Muscle of arm (tissue), 1 donor: ENCODE measurements at regions not wholly inside any gene's neighbourhood (a gene's known extent, or its start where the extent isn't known, plus 50 kb on each side); places are given as distances from the start of the nearest gene placed in this dataset.

Source experiments
- DNase-seq: peaks from one replicate; pipeline ENCODE4 v3.0.0-alpha.2; 2013

DNA sequence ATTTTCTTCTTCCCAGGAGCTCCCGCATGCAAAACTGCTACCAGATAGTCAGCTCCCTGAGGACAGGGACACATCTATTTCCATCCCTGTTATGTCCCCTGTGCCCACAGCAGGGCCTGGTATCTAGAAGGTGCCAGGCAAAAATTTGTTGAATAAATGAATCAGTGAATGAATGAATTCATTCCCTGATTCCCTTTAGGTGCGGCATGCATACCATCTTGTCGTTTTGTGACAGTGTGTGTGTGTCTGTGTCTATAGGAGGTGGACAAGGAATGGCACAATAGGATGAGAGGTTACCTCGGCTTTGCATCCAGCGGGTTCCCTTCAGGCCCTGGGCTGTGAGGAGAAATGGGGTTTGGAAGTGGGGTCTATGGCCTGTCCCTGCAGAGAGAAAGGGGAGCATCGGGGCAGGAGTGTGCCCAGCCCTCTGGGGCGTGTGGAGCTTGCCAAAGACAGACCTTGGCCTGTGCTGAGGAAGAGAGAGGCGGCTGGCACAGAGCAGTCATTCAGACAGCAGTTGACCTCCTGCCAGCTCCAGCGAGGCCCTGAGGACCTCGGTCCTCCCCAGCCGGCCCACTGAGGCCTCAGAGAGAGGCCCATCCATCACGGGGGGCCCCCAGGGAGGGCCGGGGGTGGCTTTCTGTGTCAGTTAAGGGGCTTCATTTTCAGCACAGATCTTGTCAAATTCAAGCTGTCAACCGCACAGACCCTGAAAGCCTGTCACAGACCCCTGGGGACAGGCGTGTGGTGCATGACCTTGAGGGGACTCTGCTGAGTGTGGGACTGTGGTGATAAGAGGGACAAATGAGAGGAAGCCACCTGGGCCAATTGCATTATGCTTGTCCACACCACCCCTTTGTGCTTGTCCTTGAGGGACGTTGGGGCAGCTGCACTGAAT lies 125.9 kb upstream of the CXCR4 start:
- no peak for DNase-seq

DNA sequence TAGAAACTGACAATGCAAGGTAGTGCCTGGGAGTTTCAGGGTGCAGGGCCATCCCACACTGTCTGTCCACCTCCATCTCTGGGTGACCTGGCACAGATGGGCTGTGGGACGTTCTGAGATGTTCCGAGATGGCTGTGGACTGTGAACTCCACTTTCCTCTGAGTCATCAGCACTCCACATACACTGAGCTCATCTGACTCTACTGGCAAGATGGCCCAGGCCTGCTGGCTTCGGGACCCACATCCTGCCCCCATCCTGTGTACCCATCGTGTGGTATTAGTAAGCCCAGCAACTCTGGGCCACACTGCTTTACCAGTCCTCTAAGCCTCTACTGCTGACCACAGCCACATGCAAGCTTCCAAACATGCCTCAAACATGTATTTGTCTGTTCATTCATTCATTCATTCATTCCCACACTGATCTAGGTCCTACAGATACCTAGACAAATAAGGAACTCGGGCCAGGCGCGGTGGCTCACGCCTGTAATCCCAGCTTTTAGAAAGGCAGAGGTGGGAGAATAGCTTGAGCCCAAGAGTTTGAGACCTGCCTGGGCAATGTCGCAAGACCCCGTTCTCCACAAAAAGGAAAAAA lies 124.8 kb upstream of the CXCR4 start:
- no peak for DNase-seq

DNA sequence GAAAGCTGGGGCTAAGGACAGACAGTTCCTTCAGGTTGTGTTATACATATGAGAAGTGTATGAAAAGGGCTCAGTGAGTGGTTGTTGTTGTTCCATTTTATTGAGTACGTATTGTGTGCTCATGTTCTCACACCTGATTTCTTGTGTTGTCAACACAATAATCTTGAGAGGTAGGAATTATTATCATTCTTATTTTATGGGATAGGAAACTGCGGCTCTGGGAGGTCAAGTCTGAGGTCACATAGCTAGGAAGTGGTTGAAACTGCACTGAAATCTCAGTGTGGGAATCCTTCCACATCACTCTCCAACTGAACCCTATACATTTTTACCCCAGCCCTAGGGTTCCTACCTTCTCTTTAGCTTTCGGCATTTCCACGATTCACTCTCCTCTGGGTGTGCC lies 124.2 kb upstream of the CXCR4 start:
- no peak for DNase-seq

DNA sequence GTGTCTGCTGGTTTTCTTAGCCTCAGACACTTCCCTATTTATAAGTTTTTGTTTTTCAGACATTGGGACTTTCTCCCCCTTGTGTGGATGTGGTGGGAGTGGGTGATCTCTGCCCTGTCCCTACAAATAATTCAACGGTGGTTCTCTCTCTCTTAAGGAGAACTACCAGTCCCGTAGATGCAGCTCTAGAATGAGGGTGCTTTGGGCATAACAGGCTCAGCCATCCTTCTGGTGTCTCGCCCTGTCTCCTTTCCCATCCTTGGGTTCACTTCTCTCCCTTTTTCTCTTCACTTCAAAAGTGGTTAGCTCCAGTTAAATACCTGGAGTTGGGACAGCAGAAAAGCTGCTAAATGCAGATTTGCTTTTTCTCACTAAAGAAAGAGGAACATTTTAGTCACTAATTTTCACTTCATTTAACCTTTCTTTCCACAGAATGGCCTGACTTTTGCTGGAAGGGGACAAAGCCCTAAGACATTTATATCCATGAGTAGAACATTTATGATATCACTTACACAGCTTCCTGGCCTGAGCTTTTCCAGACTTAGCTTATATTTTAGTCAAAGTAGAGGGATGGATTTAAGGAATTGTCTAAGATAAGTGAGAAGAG lies 121.2 kb upstream of the CXCR4 start:
- DNase-seq = no peak

DNA sequence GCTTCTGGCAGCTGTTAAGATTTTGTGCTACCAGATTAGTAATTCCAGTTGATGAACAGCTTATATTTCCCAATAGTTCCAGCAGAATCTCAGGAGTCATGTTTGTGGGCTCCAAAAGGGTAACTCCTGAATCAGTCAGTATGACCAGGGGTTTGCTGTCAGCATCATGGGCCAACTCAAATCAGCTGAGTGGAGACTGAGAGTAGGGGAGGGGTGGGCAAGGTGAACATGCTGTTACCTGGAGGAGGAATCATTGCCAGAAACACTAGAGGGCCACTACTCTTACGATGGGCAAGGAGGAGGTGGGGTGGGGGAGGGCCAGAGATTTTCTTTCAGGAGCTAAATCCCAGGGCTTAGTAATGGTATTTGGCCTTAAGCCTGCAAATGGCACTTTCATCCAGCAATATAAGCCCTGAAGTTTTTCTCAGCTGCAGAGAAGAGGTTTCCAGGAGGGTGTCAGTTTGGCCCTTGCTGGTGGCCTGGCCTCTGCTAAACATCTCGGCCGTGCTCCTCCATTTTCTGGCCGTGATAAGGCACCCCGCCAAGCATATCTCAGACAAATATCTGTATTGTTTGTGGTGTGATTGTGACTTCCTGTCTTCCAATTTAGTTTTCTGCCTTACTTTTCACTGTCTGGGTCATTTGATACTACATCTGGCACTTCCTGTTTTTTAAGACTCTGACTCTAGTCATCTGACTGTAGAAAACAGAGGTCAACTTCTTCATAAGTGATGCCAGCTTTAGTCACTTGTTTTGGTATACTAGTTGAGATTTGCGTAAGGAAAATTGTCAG lies 120.5 kb upstream of the CXCR4 start:
- no peak for DNase-seq

DNA sequence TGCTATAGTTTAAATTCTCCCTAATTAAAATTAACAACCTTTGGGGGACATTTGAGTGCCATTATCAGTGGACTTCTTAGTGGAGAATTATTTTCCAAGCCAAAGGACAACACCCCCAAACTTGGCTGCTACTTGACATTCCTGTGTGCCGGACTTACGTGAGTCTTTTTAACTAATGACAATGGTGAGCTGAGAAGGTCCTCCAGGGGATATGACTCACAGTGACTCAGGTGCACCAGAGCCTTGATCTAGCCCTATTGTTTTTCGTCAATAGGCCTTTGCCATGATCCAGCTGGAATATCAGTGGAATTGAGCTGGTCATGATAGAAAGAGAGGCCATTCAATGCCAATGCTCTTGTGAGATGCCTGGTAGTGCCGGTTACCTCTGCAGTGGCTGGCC lies 118.1 kb upstream of the CXCR4 start:
- no peak for DNase-seq

DNA sequence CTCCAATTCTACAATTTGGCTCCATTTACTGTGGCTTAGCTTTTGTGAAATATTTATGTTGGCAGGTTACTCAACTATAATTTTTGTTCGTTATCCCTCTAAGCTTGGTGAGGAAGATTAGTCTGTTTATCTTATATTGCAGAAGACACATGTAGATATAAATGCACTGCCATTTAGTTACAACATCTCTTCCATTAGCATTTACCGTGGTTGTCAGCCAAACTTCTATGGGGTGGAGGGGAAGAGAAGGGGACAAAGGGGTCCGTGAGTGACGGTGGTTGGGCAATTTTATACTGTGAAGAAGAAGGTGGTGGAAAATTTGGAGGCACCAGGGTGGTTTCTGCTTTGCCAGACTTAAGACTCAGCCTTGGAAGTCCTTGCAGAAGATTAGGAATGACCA lies 117.6 kb upstream of the CXCR4 start:
- DNase-seq = no peak

DNA sequence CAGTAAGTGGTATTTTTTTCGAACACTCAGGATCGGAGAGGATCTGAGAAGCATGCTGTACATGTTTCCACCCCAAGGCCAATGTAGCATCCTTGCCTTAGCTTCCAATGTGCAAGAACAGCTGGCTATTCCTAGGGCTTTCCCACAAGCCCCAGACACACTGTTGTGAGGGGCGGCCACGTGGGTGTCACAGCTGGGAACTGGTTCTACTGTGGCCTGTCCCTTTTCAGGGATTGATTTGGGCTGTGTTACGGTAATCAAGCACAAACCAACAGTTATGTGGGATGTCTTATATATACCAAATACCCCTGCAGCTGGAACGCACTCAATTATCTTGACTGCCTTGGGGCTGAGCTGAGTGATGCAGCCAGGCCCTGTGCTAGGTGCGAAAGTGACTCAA lies 116.3 kb upstream of the CXCR4 start:
- DNase-seq = no peak

DNA sequence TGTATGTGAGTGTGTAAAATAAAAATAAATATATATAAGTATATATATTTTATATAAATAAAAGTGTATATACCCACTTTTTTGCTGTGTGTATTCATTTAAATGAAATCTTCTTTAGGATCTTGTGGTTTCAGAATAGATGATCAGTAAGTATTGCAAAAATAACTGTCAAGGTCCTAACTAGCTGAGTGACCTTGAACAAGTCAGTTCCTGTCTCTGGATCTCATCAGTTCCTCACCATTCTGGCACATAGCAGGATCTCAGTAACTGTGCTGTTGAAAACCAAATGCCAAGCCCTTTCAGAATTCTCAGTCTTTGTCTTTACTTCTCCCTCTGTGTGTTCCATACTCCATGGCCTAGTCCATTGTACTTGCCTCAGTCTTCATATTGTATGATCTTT lies 115.3 kb upstream of the CXCR4 start:
- no peak for DNase-seq

DNA sequence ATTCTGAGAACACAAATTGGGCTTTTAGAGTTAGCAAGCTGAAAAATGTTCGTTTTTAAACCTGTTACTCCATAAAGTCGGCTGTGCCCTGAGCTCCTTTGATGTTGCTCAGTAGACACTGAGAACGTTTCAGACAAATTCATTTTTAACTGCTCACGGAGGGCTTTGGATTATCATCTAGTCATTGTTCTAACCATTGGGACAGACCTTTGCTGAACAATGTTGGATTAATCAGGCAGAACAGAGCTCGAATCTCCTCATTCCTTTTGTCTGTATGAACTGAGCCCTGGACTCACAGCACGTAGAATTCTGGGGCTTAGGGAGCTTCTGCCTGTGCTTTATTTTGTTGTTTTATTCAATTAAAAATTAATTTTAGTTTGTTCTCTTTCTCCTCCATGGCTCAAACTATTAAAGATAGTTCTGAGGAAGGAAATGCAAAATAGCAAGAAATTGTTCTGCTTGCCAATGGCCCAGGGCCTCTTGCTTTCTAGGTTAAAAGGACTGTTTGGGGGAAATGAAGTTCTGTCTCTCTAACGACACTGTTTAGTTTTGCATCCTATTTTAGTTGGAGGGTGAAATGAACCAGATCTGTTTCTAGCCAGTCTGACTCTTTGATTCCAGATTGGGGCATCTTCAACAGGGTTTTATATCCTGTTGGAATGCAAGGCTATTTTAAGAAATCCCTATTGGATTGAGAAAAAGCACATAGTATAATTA lies 114.7 kb upstream of the CXCR4 start:
- no peak for DNase-seq

DNA sequence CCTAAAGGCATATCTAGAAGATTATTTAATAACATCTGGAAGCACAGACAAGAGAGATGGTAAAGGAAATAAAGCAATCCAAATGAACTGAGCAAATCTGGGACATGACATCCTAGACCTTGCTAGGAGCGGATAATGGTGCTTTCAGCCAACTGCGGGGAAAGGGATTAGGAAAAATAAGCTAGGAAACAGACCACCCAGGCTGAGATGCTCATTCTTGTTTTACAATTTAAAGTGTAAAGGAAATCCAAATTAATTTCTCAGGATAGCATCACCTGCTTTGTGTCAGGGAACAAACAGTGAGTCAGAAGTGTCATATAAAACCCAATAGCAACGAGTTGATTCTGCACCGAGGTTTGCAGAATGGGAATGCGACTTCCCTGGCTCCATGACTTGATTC lies 112.5 kb upstream of the CXCR4 start:
- DNase-seq = no peak

DNA sequence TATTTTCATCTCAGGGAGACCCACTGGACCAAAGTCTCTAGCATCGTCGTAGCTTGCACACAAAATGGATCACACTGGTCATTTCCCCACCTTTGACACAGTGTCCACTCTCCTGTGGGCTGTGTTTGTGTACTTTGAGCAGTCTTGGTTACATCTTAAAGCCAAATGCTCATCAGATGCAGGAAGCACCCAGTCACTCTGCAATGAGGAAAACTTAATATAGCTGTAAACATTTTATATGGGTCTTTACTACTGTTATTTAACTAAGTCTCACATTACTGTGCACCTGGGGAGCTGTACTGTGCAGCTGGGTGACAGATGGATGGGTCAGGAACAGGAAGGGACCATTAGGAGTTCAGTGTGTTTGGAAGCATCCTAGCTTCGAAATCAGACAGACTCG lies 109.0 kb upstream of the CXCR4 start:
- no peak for DNase-seq

DNA sequence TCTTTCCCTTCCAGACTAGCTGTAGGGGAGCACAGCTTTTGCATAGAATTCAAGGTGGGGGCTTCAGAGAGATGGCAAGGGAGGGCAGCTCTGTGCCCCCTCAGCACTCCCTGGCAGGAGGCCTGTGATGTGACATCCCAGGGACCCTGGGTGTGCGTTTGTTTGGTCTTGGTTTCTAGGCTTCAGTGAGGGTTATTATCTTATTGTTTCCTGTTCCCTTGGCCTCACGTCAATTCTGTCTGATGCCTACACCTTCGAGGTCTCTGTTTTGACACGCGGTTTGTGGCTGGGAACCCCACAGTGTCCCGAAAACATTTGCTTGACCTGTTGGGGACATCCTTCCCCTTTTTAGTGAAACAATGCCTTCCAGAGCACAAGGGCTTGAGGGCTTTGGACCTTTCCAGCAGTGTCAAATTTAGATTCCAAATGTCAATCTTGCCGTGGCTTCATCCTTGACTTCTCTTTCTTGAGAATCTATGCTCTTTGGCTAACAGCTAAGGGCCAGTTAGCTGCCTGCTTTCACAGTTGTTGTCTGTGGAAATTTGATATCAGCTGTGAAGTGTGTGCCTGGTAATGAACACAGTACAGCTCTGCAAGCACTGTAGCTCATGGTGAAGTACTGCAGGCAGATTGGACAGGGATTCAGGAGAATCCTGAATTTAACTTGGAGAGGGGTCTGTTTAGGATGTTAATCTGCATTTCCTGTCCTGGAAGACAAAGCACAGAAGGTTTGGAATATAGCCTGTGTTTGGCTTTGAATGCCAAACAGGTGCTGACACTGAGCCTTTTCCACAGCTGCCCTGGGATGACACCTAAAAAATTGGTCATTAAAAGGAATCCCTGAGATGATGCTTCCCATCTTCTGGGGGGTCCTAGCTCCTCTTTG lies 108.2 kb upstream of the CXCR4 start:
- no peak for DNase-seq

DNA sequence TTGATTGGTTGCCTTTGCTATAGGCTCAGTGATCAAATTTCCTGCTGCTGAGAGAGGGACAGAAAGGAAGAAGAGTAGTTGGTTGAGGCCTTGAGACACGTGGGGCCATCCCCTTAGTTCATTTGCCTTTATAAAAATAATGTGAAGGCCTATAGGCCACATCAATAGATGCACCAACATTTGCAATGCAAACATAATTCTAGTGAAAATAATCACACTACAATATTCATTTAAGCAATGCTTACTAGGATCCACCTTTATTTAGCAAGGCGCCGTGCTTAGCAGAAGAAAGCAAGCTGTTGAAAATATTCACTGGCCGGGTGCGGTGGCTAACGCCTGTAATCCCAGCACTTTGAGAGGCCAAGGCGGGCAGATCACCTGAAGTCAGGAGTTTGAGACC lies 105.3 kb upstream of the CXCR4 start:
- no peak for DNase-seq

DNA sequence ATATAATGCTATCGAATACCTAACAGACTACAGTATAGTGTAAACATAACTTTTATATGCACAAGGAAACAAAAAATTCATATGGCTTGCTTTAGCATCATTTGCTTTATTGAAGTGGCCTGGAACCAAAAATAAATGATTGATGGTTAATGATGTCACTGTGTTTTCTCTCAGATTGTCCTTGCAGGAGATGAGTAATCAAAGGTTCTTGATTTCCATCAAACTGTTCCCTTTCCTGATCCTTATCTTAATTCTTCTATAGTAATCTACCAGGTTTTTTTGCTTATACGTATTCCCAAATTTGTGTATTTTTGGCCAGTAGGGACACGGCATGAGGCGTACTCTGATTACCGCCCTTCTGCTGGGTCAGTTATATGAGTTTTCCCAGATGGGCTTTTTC lies 104.9 kb upstream of the CXCR4 start:
- DNase-seq = no peak

DNA sequence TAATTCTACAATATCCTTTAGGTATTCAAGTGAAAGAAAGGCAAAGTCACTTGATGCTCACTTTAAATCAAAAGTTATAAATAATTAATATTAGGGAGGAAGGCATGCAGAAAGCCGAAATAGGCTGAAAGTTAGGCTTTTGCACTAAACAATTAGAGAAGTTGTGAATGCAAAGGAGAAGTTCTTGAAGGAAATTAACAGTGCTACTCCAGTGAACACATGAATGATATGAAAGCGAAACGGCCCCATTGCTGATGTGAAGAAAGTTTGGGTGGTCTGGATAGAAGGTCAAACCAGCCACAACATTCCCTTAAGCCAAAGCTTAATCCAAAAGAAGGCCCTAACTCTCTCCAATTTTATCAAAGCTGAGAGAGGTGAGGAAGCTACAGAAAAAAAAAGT lies 103.1 kb upstream of the CXCR4 start:
- DNase-seq = no peak

DNA sequence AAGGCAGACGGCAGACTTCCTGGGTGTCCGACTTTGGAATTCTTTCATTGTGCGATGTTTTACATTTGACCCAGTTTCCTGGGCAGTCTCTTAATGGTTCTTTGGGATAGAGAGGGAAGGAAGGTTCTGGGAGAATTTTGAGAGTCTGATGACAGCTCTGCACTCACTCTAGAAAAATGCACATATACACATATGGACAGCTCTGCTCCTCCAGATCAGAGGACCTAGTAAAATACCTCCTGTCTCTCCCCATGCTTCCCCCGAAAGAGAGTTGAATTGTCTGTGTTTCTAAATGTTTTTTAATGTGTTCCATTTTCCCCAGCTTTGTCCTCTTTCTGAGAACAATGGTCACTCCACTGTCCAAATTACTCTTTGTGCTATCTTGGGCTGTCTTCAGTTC lies 102.0 kb upstream of the CXCR4 start:
- no peak for DNase-seq

DNA sequence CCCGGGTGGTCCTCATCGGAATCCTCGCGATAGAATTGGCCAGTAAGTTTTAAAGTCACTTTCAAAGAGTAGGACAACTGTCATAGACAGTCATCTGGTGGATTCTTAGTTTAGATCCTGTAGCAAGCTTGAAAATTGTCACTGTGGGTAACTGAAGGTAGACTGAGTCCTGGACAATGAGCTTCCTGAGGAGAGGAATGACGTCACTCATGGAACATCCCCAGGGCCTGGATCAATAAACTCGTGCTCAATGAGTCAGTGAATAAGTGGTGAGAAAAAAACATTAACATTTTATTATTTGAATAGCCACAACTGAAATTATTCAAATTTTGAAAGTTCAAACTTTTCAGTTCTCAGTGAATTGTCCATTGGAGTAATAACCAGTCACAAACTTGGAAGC lies 101.4 kb upstream of the CXCR4 start:
- no peak for DNase-seq

DNA sequence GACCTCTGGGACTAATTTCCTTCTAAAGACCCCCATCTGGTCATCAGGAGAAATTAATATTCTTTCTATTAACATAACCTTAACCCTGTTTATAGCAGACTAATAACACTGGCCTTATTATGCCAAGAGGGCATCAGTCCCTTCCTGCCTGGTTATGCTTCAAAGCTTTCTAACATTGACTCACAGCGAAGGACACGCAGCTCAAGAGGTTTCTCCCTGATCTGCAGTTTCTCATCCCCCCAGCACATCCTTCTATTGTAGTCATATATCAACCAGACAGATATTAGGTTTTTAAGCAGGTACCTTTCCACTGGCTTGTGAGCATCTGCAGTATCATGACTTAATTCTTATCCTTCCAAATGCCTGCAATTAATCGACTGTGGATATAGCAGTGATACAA lies 100.0 kb upstream of the CXCR4 start:
- DNase-seq = no peak

DNA sequence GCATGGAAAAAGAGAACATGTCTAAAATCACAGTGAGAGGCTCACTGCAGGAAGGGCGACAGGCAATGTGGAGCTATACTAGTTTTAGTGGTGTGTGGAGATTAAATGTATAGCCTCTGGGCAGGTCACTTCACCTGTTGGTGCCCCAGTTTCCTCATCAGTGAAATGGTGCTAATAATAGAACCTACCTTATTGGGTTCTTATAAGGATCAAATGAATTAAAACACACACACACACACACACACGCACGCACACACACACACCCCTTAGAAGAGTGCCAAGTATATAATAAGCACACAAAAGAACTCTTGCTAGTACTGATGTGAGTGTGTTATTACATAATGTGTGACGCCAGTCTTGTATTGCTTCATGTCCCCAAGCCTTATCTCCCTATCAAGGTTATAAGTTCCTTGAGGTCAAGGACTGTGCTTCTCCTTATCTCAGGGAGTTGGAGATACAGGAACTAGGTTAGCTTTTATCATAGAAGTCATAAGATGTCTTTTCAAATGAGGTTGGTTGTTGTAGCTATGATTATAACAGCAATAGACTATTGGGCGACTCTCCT lies 98.0 kb upstream of the CXCR4 start:
- DNase-seq = no peak
